HG03025 (cell line): ENCODE measurements at regions not wholly inside any gene's neighbourhood (a gene's known extent, or its start where the extent isn't known, plus 50 kb on each side); places are given as distances from the start of the nearest gene placed in this dataset.

ENCODE experiments used
- ATAC-seq: cut with Tn5 transposase; IDR thresholded peaks from one replicate; pipeline ENCODE4 v1.9.1; 2021; ENCODE audit warnings: mild to moderate bottlenecking, moderate library complexity; ENCODE audit not compliant: unreplicated experiment, low FRiP score

GRCh38 chr2:16323551-16324543, 341.8 kb downstream of the CYRIA start:
- ATAC-seq: no peak

- ATAC-seq: no peak
These were observed 342.5 kb downstream of the CYRIA start for GRCh38 chr2:16323126-16323520.

DNA sequence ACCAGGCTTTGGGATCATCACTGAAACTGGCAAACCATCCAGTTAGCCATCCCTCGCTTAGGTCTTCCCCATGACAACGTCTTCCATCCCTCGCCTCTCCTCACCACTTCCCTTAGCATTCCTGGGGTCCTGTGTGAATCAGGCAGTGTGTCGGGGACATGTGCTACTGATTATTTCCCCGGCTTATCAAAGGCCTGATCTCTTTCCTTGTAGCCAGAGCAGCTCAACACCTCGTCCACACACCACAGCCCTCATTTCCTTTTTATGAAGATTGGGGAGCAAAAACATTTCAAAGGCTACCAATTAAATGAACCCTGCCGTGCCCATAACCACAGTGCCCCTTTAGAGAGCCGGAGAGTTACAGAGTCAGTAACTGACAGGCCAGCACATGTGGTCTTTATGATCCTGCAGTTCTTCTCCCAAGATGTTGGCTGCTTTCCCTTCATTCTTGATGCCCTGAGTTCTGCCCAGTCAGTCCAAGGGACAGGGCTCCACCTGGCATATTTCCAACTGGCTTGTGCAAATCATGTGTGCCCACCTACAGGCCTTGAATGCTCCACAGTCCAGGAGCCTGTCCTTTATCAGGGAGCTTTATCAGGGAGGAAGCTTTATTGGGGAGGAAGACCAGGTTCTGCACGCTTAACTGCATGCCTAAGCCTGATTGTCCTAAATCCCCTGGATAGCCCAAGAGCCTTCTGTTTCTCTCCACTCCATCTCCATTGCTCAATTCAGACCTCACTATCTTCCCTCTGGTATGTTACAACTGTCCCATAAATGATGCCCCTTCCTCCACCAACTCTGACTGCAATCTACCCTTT, 343.1 kb downstream of the CYRIA start:
- ATAC-seq: no peak

DNA sequence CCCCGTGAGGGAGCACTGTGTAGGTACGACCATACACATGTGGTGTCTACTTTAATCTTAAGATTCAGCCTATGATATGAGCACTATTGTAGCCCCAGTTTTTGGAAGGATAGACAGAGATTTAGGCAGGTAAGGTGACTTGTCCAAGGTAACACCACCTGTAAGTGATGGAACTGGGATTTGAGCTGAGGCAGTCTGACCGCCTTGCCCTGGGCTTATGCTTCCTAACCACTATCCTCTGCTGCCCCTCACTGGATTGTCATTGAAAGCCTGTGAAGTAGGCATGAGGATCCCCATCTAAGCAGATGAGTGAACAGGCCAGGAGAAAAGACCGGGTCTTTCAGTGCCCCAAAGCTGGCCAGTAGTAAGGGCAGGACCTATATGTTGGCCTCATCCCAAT, 343.8 kb downstream of the CYRIA start:
- no peak for ATAC-seq

- no peak for ATAC-seq
These were observed 344.4 kb downstream of the CYRIA start for GRCh38 chr2:16321256-16321655.

DNA sequence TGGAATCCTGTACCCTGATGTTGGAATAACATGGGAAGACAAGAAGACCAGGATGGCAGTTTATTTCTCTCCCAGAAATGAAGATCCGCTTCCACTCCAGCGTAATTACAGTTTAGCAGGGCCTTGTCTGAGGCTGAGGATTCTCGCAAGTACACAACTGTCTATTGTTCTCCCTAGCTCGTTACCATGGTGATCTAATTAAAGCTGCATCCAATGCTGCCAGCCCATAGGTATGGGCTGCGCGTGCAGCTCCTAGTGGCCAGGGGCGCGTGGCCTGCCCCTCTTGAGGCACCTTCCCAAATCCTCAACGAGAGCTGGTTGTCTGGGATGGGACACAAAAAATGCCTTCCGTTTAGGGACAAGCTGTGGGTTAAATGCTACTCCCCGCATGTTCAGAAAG, 344.9 kb downstream of the CYRIA start:
- ATAC-seq: no peak

DNA sequence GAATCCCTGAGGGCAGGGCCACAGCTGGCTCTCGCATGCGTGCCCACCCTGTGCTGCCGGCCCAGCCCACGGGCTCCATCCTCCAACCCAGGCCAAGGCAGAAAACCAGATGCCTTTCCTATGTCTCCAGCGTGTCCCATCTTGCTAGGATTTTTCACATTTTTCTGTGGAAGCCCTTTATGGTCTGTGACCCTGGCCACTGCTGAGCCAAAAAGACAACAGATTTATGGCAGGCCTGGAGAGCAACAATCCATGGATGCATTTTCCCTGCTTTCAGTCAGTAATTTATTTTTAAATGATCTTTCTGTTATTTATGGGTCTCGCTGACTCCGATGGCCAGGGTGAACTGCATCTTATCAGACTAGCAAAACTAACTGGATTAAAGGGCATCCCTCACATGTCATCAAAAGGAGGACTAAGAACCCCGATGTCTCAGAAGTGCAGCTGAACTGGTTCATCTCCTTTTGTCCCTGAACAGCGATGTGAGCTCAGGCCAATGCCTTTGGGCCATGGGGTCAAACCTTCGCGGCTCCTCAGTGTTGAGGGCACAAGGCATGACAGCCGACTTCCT, 346.0 kb downstream of the CYRIA start:
- ATAC-seq: no peak

- ATAC-seq: no peak
These were observed 347.0 kb downstream of the CYRIA start for GRCh38 chr2:16318474-16319195.

DNA sequence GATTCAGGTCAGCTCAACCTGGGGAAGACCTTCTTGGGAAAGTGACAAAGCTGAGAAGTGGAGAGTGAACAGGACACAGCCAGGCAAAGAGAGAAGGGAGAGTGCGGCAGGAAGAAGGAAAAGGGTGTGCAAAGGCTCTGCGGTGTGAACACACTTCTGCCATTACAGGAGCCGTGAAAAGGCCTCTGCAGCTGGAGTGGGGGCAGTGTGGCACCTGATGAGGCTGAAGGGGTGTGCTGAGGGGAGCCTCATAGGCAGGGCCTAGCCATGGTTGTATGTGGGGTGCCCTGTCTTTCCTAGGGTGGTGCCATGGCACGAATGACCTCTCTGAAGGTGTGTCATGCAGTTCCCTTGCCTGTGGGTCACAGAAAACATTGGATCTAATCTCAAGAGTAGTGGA, 347.6 kb downstream of the CYRIA start:
- no peak for ATAC-seq

DNA sequence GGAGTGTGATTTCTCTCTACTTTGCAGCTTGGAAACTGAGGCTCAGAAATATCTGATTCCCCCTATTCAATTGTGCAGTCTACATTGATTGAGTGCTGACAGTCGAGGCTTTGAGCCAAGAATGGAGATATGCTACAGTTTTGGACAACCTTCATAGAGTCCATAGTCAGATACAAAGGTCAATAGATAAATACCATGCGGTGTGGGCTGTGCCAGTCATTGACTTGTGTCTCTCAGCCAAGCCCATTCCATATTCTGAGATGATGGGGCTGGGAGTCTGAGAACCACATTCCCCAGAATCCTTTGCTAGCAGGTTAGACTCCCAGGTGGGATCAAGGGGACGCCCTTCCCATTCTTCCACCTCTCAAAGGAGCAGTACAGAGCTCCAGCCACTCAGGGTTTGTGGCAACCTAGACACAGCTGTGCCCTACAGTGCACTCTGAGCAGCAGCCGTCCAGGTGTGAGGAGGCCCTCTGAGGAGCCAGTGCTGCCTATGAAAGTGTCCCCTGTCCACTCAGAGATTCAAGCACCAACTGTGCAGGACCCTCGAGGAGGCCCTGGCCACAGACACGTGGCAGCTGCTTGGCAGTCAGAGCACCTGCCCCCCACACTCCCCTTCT, 348.3 kb downstream of the CYRIA start:
- no peak for ATAC-seq

DNA sequence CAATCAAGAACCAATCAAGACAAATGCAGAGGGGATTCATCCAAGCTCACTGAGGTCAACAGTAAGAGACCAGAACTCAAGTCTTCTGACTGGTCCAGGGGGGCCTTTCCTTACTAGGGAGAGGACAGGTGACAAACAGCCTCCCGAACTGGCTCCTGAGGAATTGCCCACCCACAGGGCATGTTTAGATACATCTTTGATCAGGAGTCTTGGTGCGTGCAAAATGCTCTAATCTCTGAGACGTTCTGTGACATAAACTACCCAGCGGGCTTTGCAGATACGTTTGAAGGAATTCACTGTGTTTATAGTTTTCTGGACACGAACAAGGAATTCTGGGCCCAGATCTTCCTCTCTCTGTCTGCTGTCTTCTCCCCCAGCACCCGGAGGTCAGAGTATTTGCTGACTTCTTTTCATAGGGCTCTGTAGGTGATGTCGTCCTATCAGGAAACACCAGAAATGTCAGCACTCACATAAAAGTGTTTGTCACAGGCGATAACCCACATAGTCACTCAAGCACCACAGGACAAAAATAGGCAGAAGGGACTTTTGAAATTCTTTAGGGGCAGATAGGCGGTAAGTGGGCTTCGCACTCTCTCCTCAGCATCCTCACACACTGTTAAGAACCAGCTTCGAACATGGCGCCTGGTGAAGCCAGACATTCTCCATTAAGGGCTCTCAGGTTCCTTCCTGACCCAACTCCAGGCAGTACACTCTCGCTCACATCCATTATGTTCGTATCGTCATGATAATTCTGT, 349.0 kb downstream of the CYRIA start:
- ATAC-seq: no peak

GRCh38 chr2:16315908-16316307, 349.7 kb downstream of the CYRIA start:
- no peak for ATAC-seq

DNA sequence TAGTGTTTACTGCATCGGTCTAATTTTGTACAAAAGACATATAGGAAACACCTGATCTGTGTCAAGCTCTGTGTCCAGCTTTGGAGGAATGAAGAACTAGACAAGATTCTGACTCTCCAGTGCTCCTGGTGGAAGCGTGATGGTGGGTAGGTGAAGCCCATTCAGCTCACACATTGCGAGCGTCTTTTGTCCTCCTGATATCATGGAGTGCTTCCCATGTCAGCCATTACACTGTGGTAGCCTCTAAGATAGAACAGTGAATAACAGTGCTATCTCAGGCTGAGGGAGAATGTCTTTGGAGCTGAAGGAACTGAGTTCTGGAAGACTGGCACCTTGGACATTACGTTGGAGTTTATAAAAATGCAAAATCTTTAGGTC, 350.2 kb downstream of the CYRIA start:
- no peak for ATAC-seq

GRCh38 chr2:16314691-16315457, 350.8 kb downstream of the CYRIA start:
- no peak for ATAC-seq

DNA sequence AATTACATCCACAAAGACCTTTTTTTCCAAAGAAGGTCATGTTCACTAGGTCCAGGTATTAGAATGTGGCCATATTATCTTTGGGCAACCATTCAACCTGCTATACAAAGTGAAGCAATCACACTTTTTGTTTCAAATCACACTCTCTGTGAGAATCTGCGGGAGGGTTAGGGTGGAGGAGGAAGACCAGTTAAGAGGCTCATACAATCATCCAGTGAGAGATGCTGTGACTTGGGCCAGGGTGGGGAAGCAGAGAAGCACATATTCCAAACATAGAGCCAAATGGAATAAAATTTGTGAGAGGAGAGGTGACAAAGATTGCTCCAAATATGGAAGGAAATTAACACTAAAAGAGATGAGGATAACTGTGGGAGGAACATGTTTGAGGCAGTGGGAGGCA, 351.6 kb downstream of the CYRIA start:
- no peak for ATAC-seq

- no peak for ATAC-seq
These were observed 352.2 kb downstream of the CYRIA start for GRCh38 chr2:16313235-16313975.

GRCh38 chr2:16312771-16313170, 352.9 kb downstream of the CYRIA start:
- no peak for ATAC-seq
